Thymus (tissue), 11 donors: ENCODE measurements at regions not wholly inside any gene's neighbourhood (a gene's known extent, or its start where the extent isn't known, plus 50 kb on each side); places are given as distances from the start of the nearest gene placed in this dataset.

Source experiments
- DNase-seq, 9 donors: peaks; one replicate each; pipeline ENCODE4 v3.0.0-alpha.2; 2013; ENCODE audit warnings: low spot score in 9 of 9, low read depth in 6 of 9, missing footprints in 1 of 9
- H3K27ac ChIP-seq, 2 donors: one replicate each; pipeline ENCODE4 v1.5.1; 2013; ENCODE audit warnings: control low read depth in 1 of 2, low read depth in 1 of 2, low read length in 1 of 2, mild to moderate bottlenecking in 1 of 2, moderate library complexity in 1 of 2
- H3K27me3 ChIP-seq, 2 donors: one replicate each; pipeline ENCODE4 v1.5.1; 2013; ENCODE audit warnings: low read length in 1 of 2; ENCODE audit not compliant: control insufficient read depth in 2 of 2, insufficient read depth in 1 of 2
- H3K36me3 ChIP-seq, 2 donors: one replicate each; pipeline ENCODE4 v1.5.1; 2013; ENCODE audit warnings: low read length in 1 of 2, mild to moderate bottlenecking in 1 of 2, moderate library complexity in 1 of 2; ENCODE audit not compliant: control insufficient read depth in 2 of 2, insufficient read depth in 2 of 2
- H3K4me1 ChIP-seq, 2 donors: one replicate each; pipeline ENCODE4 v1.5.1; 2013; ENCODE audit warnings: low read length in 2 of 2; ENCODE audit not compliant: control insufficient read depth in 2 of 2, insufficient read depth in 2 of 2
- H3K4me3 ChIP-seq, 2 donors: one replicate each; pipeline ENCODE4 v1.5.1; 2013; ENCODE audit warnings: low read length in 2 of 2, control low read depth in 1 of 2, mild to moderate bottlenecking in 1 of 2
- H3K9me3 ChIP-seq, 2 donors: one replicate each; pipeline ENCODE4 v1.5.1; 2013; ENCODE audit warnings: low read length in 1 of 2, mild to moderate bottlenecking in 1 of 2; ENCODE audit not compliant: control insufficient read depth in 2 of 2, insufficient read depth in 1 of 2
- WGBS: extraction: QIAGEN DNeasy Blood & Tissue Kit; methylation state at CpG from one replicate; pipeline ENCODE4 v1.1.7; 2013; 5-methylcytosine and 5-hydroxymethylcytosine counted together
- donor health status: healthy.

DNA sequence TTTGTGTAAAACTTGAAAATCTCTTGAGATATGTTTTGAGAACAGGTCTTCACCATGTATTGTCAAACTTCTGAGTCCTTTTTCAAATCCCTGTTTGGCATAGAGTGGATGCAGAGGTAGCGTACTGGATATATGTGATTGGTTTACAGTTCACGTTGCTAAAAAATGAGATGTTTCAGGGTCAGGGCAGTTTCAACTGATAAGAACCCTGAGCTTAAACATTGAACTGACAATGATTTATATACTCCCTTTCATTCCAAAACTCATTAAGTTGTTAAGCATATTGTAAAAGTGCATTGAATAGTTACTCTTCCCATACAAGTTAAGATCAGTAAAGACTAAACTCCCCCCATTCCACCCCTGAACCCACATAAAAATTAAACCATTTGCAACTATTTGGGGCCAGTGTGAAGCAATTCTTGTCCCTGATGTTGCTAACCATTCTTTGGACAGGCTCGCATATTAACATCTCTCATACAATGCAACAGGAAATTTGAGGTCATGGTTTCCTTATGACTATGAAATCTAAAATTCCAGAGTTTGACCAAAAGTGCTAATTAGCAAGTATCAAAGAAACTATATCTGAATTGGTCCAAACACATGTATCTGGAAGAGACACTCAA lies 470.9 kb upstream of the ACVR2A start:
- H3K27me3 ChIP-seq: no peaks in the 10 kb centered on the region
- no peak overlapping the region for H3K4me3 ChIP-seq
- no peak for DNase-seq
- 72% methylated on average over 3 of the region's 3 CpGs for WGBS
- no peaks in the 10 kb centered on the region for H3K36me3 ChIP-seq
- H3K4me1 ChIP-seq: no peaks in the 10 kb centered on the region
- no peaks in the 10 kb centered on the region for H3K9me3 ChIP-seq
- H3K27ac ChIP-seq: no peak overlapping the region

GRCh38 chr2:147368306-147368705 lies 476.5 kb upstream of the ACVR2A start:
- DNase-seq: no peak
- no peak overlapping the region for H3K27ac ChIP-seq

DNA sequence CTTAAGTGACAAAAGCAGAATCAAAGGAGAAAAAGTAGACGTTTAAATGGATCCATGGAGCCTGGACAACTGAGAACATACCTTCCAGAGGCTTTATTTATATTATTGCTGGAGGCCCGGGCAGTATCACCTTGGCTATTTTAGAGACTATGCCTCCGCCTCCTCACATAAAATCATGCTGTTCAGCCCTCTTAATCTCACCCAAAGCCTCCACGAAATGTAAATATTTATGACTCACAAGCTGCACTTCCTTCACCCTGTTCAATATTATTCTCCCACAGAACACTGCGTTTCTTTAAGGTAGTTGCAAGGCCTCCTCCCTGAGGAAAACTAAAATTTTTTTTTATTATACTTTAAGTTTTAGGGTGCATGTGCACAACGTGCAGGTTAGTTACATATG lies 478.6 kb upstream of the ACVR2A start:
- Histone ChIP-seq H3K4me1 (no peaks in the 10 kb centered on the region), H3K4me3 (no peak overlapping the region), H3K36me3 (no peaks in the 10 kb centered on the region), H3K27ac (no peak overlapping the region), H3K9me3 (no peaks in the 10 kb centered on the region), H3K27me3 (no peaks in the 10 kb centered on the region)
- WGBS: 92% methylated on average over 6 of the region's 6 CpGs
- no peak for DNase-seq

More at GRCh38 chr2:147368306-147368705, 476.5 kb upstream of the ACVR2A start:
- Histone ChIP-seq H3K36me3 (no peaks in the 10 kb centered on the region), H3K4me1 (no peaks in the 10 kb centered on the region), H3K9me3 (no peaks in the 10 kb centered on the region), H3K27me3 (no peaks in the 10 kb centered on the region), H3K4me3 (no peak overlapping the region)

GRCh38 chr2:147365622-147366021 lies 479.2 kb upstream of the ACVR2A start:
- Histone ChIP-seq H3K27me3 (no peaks in the 10 kb centered on the region), H3K27ac (no peak overlapping the region), H3K4me1 (no peaks in the 10 kb centered on the region), H3K36me3 (no peaks in the 10 kb centered on the region), H3K4me3 (no peak overlapping the region), H3K9me3 (no peaks in the 10 kb centered on the region)
- DNase-seq: no peak
- 94% methylated on average over 4 of the region's 4 CpGs for WGBS

GRCh38 chr2:147364597-147364996 lies 480.2 kb upstream of the ACVR2A start:
- no peaks in the 10 kb centered on the region for H3K4me1 ChIP-seq
- no peaks in the 10 kb centered on the region for H3K27me3 ChIP-seq
- no peaks in the 10 kb centered on the region for H3K36me3 ChIP-seq
- peak in 1 of 9 donors; percentile 2 for DNase-seq
- H3K27ac ChIP-seq: no peak overlapping the region
- H3K4me3 ChIP-seq: no peak overlapping the region
- 79% methylated on average over 3 of the region's 3 CpGs for WGBS
- H3K9me3 ChIP-seq: no peaks in the 10 kb centered on the region

GRCh38 chr2:147363181-147363580 lies 481.6 kb upstream of the ACVR2A start:
- Histone ChIP-seq H3K4me3 (no peak overlapping the region), H3K4me1 (no peaks in the 10 kb centered on the region), H3K27ac (no peak overlapping the region), H3K27me3 (no peaks in the 10 kb centered on the region), H3K9me3 (no peaks in the 10 kb centered on the region), H3K36me3 (no peaks in the 10 kb centered on the region)
- no peak for DNase-seq
- 98% methylated on average over 4 of the region's 4 CpGs for WGBS

GRCh38 chr2:147358375-147358774 lies 486.5 kb upstream of the ACVR2A start:
- WGBS: 87% methylated on average over 1 of the region's 1 CpG
- no peaks in the 10 kb centered on the region for H3K27me3 ChIP-seq
- no peaks in the 10 kb centered on the region for H3K9me3 ChIP-seq
- H3K4me3 ChIP-seq: no peak overlapping the region
- no peaks in the 10 kb centered on the region for H3K4me1 ChIP-seq
- no peak overlapping the region for H3K27ac ChIP-seq
- no peak for DNase-seq
- no peaks in the 10 kb centered on the region for H3K36me3 ChIP-seq

DNA sequence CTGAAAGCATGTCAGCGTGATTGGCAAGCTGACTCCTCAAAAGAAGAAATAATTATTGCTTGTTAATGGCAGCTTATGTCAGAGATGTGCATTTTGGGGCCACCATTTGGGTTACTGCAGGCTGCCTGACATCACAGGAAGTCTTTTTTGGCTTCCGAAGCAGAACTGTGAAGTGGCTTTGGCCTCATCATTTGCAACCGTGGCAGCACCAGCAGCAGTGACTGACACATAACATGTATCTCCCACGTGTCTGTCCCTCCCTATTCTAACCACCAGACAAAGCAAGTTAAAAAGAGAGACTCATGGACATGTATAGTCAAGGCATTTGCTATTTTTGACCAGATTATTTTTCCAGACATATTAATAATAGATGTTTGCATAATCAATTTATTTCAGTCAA lies 488.7 kb upstream of the ACVR2A start:
- H3K4me1 ChIP-seq: no peaks in the 10 kb centered on the region
- no peaks in the 10 kb centered on the region for H3K9me3 ChIP-seq
- DNase-seq: no peak
- H3K27me3 ChIP-seq: no peaks in the 10 kb centered on the region
- H3K27ac ChIP-seq: no peak overlapping the region
- H3K36me3 ChIP-seq: no peaks in the 10 kb centered on the region
- 91% methylated on average over 4 of the region's 4 CpGs for WGBS
- H3K4me3 ChIP-seq: no peak overlapping the region

GRCh38 chr2:147355706-147356105 lies 489.1 kb upstream of the ACVR2A start:
- Histone ChIP-seq H3K9me3 (no peaks in the 10 kb centered on the region), H3K4me3 (no peak overlapping the region), H3K4me1 (no peaks in the 10 kb centered on the region), H3K27ac (no peak overlapping the region), H3K36me3 (no peaks in the 10 kb centered on the region), H3K27me3 (no peaks in the 10 kb centered on the region)
- 95% methylated on average over 4 of the region's 4 CpGs for WGBS
- DNase-seq: no peak

- Histone ChIP-seq H3K27ac (no peak overlapping the region), H3K36me3 (no peaks in the 10 kb centered on the region), H3K27me3 (no peaks in the 10 kb centered on the region), H3K4me3 (no peak overlapping the region), H3K9me3 (no peaks in the 10 kb centered on the region), H3K4me1 (no peaks in the 10 kb centered on the region)
- no peak for DNase-seq
Observed at GRCh38 chr2:147353072-147353381, 491.8 kb upstream of the ACVR2A start.
